ENCODE measurements at regions not wholly inside any gene's neighbourhood (a gene's known extent, or its start where the extent isn't known, plus 50 kb on each side); places are given as distances from the start of the nearest gene placed in this dataset.
"Not testable (repeated sequence)": the region's sequence is repeated elsewhere in the genome, so short reads cannot be mapped to it uniquely, and the experiment has no call there.

DNA sequence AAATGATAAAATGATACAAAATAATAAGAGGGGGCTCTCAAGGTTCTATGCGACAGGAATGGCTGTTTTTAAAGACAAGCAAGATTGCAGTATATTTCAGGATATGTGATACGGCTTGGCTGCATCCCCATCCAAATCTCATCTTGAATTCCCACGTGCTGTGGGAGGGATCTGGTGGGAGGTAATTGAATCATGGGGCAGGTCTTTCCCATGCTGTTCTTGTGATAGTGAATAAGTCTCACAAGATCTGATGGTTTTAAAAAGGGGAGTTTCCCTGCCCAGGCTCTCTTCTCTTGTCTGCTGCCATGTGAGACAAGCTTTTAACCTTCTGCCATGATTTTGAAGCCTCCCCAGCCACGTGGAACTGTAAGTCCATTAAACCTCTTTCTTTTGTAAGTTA lies 327.7 kb downstream of the GBA3 start:
- TF ChIP-seq POLR2AphosphoS5 (IDR thresholded peaks at IDR 0.05; ENCODE audit: borderline replicate concordance, low read depth, low read length); EZH2 (IDR thresholded peaks at IDR 0.05); FOXP2 (optimal IDR thresholded peaks at IDR 0.05; ENCODE audit: control extremely low read depth, extremely low read length, insufficient read depth): not testable (repeated sequence)
